Lower leg skin (tissue), 3 donors: ENCODE measurements at regions not wholly inside any gene's neighbourhood (a gene's known extent, or its start where the extent isn't known, plus 50 kb on each side); places are given as distances from the start of the nearest gene placed in this dataset.

Experiments used
- CTCF ChIP-seq, 3 donors: fragments of 450-650 bp; IDR thresholded peaks; one replicate each; pipeline ENCODE4 v1.5.1; 2016; ENCODE audit warnings: antibody characterized with exemption in 3 of 3, mild to moderate bottlenecking in 3 of 3, moderate library complexity in 2 of 3
- POLR2A ChIP-seq, 2 donors: fragments of 450-650 bp; IDR thresholded peaks; one replicate each; pipeline ENCODE4 v1.6.1; 2016 to 2017; ENCODE audit warnings: antibody characterized with exemption in 2 of 2, mild to moderate bottlenecking in 1 of 2, moderate library complexity in 1 of 2

DNA sequence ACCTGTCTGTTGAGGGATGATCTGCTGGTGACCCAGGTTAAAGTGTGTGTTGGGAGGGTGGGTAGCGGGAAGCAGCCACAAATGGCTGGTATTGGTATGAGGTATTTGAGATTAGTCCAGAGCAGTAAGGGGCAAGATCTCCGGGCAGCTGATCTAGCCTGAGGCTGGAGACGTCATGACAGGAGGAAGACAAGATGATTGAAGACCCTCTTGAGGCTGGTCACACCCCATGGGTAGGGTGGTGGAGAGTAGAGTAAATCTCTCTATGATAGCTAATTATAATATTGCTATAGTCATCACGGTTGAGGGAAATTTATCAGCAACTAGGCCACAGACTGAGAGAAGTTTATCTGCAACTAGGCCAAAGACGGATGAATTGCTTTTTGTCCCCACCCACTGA lies 128.5 kb downstream of the CDCA7 start:
- TF ChIP-seq CTCF (IDR thresholded peaks at IDR 0.05) (no peak), POLR2A (IDR thresholded peaks at IDR 0.05) (no peak)
